ENCODE measurements at regions not wholly inside any gene's neighbourhood (a gene's known extent, or its start where the extent isn't known, plus 50 kb on each side); places are given as distances from the start of the nearest gene placed in this dataset.

GRCh38 chr2:66235428-66235827, 199.5 kb upstream of the MEIS1 start:
- H3K4me3 Mint-ChIP-seq: no peak overlapping the region
- POLR2A ChIA-PET: no interaction called here
- H3K27ac Mint-ChIP-seq: no peak overlapping the region
- no peaks in the 10 kb centered on the region for H3K36me3 Mint-ChIP-seq
- ATAC-seq (no peak), DNase-seq (ENCODE audit: low spot score) (no peak)
- no peak for TF ChIP-seq ZNF425 (CRISPR knock-in tag; conservative IDR thresholded peaks at IDR 0.05)
- TF ChIP-seq SOX15 (CRISPR knock-in tag; IDR thresholded peaks at IDR 0.05): no peak
- no peak for TF ChIP-seq MYBL2 (CRISPR knock-in tag; IDR thresholded peaks at IDR 0.05)
- TF ChIP-seq FOXJ3 (CRISPR knock-in tag; IDR thresholded peaks at IDR 0.05; ENCODE audit: borderline replicate concordance): no peak
- CTCF ChIA-PET: no interaction called here
- H3K4me1 Mint-ChIP-seq: peaks cover 10% of the 10 kb centered on the region
- no peaks in the 10 kb centered on the region; the same call in 1 of the 2 replicates for H3K27me3 Mint-ChIP-seq (ENCODE audit: low read depth)
- no peaks in the 10 kb centered on the region for H3K9me3 Mint-ChIP-seq

GRCh38 chr2:66233981-66234380, 200.9 kb upstream of the MEIS1 start:
- no peak for DNase-seq (ENCODE audit: low spot score)
- ATAC-seq: no peak
- no peaks in the 10 kb centered on the region for H3K9me3 Mint-ChIP-seq
- no peak overlapping the region for H3K27ac Mint-ChIP-seq
- H3K4me1 Mint-ChIP-seq: peaks cover 6% of the 10 kb centered on the region
- H3K36me3 Mint-ChIP-seq: no peaks in the 10 kb centered on the region
- no peak for TF ChIP-seq ZNF396 (CRISPR knock-in tag; IDR thresholded peaks at IDR 0.05; ENCODE audit: borderline replicate concordance)
- TF ChIP-seq SMAD4 (CRISPR knock-in tag; IDR thresholded peaks at IDR 0.05): no peak
- TF ChIP-seq ZNF423 (CRISPR knock-in tag; IDR thresholded peaks at IDR 0.05): no peak
- no peak for TF ChIP-seq JAZF1 (CRISPR knock-in tag; IDR thresholded peaks at IDR 0.05)
- no peak for TF ChIP-seq CREB1 (CRISPR knock-in tag; IDR thresholded peaks at IDR 0.05)
- TF ChIP-seq ARID4B (CRISPR knock-in tag; IDR thresholded peaks at IDR 0.05; ENCODE audit: borderline replicate concordance): no peak
- no peak for TF ChIP-seq ZNF121 (CRISPR knock-in tag; IDR thresholded peaks at IDR 0.05)
- TF ChIP-seq NFE2L1 (CRISPR knock-in tag; IDR thresholded peaks at IDR 0.05): no peak
- TF ChIP-seq ZNF219 (CRISPR knock-in tag; IDR thresholded peaks at IDR 0.05; ENCODE audit: borderline replicate concordance): no peak
- no peak for TF ChIP-seq NR1H2 (CRISPR knock-in tag; IDR thresholded peaks at IDR 0.05)
- TF ChIP-seq GTF2I (CRISPR knock-in tag; conservative IDR thresholded peaks at IDR 0.05): no peak
- H3K4me3 Mint-ChIP-seq: no peak overlapping the region
- no peaks in the 10 kb centered on the region; the same call in 1 of the 2 replicates for H3K27me3 Mint-ChIP-seq (ENCODE audit: low read depth)
- ChIA-PET POLR2A (no interaction called here), CTCF (no interaction called here)

GRCh38 chr2:66228128-66228547, 206.8 kb upstream of the MEIS1 start:
- Mint-ChIP-seq H3K4me1 (no peaks in the 10 kb centered on the region), H3K27ac (no peak overlapping the region), H3K27me3 (ENCODE audit: low read depth) (no peaks in the 10 kb centered on the region; the same call in none of the 2 replicates), H3K4me3 (no peak overlapping the region), H3K36me3 (no peaks in the 10 kb centered on the region), H3K9me3 (peaks cover 2% of the 10 kb centered on the region; the same call in 1 of the 2 replicates)
- ChIA-PET POLR2A (no interaction called here), CTCF (no interaction called here)
- DNase-seq (ENCODE audit: low spot score) (no peak), ATAC-seq (no peak)
- TF ChIP-seq MXD4 (CRISPR knock-in tag; IDR thresholded peaks at IDR 0.05; ENCODE audit: borderline replicate concordance) (no peak), ZNF512 (CRISPR knock-in tag; IDR thresholded peaks at IDR 0.05; ENCODE audit: borderline replicate concordance) (no peak), ARID4B (CRISPR knock-in tag; IDR thresholded peaks at IDR 0.05; ENCODE audit: borderline replicate concordance) (no peak)

Measured in WTC11 (cell line).